ENCODE measurements at regions not wholly inside any gene's neighbourhood (a gene's known extent, or its start where the extent isn't known, plus 50 kb on each side); places are given as distances from the start of the nearest gene placed in this dataset.

DNA sequence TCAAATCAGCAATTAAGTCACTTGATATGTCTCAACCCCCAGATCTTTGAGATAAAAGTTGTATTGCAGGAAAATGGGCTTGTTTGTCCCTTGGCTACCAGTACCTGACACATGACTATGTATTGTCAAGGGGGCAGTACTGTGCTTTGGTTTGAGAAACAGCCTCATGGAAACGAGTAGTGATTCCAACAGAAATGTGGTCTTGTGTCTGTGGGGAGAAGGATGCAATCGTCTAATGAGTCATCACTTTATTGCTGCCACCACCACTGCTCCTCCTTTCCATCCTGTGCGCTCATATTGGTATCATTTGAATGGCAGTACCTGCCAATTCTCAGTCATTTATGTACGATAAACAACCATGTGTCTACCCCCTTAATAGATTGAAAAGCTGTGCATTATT lies 72.8 kb upstream of the ARHGAP5 start:
- peak; percentile 86 for DNase-seq (ENCODE audit: low read depth)

DNA sequence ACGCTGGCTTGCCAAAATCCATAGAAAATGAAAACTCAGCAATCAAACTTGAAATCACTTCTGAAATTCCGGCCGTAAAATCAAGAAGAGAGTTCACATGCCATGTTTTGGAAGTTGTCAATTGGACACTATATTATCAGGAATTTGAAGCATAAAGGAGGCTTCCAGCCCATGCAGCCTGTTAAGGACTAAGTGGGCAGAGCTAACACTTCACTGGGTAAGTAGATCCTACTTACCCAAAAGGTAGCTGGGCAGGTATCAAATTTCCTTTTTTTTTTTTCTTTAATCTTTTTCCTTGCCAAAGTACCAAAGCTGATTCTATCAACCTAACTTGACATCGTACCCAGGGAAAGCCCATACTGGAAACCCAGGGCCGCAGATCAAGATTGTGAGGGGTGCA lies 71.5 kb upstream of the ARHGAP5 start:
- no peak for DNase-seq (ENCODE audit: low read depth)

DNA sequence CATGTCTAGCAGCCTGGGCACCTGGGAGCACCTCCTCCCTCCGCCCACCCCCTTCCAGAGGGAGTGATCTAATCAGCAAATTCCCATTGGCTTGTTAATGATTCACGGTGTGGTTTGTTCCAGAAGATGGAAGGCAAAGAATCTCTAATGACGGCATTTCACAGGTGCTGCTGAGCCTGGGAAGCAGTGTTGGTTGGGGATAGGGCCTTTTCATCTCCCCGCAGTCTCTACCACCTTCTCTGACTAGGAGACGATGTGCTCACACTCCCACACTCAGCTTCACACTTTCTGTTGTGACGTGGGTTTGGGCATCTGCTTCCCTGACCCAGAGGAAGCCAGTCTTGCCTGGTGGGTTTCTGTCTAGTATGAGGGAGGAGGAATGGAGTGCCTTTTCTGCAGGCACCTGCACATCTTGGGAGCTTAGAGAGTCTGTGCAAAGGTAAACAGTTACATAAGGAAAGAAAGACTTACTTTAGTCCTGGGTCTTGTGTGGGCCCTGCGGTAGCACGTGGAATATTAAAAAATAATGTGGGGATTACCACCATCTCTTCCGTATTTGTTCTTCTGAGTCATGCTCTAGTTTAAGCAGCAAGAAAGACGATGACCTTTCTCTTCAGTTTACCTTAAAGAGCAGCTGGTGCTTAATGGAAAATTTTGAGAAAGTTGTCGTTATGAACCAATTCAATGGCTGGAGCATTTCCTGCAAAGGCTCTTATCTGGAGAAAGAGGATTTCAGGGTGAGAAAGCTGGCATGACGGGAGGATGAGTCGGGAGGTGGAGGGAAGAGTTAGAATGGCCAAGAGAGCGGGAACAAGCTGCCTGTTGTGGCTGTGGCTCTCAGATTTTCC lies 70.6 kb upstream of the ARHGAP5 start:
- peak; percentile 67 for DNase-seq (ENCODE audit: low read depth)

DNA sequence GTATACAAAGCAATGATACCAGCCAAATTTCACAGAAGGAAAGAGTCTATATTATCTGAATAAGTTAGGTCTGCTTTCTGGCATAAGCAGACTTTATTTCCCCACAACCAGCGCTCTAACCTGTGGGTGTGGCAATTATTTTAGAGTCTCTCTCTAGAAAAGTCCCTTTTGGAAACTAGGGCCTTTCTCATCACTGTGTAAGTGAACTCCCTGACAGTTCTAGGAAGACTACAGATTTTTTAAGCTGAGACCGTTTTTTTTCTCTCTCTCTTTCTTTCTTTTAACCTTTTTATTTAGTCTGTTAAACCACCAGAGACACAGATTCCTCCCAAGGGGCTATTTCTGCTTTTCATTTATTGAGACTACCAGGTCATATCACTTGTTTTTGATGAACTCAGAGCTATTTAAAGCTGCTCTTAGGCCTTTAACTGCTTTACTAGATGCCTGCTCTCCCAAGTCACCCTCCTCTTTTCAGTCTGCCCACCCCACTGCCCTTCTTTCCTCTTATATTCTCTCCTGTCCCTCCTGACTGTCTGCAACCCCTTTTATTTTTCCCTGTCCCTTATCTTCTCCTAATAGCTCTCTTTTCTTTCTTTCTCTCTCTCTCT lies 69.2 kb upstream of the ARHGAP5 start:
- DNase-seq (ENCODE audit: low read depth) = no peak

DNA sequence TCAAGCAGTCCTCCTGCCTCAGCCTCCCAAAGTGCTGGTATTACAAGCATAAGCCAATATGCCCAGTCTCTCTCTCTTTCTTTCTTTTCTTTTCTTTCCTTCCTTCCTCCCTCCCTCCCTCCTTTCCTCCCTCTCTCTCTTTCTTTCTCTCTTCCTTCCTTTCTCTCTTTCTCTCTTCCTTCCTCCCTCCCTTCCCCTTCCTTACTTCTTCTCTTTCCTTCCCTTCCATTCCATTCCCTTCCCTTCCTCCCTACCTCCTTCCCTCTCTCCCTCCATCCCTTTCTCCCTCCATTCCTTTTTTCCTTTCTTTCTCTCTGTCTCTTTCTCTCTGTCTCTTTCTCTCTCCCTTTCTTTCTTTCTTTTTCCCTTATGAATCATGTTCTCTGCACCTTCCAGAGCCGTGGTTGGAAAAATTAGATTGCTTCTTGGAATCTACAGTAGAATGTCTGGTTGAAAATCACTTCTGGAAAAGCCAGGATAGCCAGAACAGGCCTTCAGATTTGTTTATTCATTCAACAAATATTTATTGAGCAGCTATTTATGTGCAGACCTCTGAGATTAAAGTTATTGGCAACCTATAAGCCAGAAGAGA lies 68.4 kb upstream of the ARHGAP5 start:
- no peak for DNase-seq (ENCODE audit: low read depth)

DNA sequence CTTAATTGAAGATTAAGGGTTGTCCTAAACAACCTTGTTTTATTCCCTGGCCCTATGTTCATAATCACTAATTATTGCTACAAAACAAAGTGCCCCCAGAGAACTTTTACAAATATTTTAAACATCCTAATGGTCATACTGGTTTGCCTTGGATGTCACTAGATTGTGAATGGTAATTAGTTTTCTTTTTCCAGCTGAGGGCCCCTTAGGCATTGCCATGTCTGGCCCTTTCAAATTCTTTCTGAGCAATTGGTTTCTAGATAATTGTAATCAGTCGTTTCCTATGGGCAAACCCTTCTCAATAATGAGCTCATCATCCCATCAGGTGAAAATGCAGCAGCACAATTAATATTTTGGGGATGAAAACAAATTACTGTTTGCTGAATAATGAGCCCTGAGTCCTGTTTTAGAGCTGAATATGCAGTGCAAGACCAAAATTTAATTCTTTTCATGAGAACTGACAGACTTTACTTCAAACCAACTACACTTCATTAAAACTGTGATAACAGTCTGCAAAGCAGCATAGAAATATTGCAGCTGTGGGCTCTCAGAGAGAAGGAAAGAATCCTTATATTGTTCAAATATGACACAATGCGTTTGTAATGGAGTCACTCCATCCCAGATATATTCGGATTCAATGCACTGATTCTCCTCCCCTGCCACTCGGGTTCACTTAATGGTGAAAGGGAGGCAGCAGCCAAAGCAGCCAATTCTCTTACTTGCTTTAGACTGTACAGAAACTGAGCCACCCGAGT lies 67.7 kb upstream of the ARHGAP5 start:
- DNase-seq (ENCODE audit: low read depth) = no peak

DNA sequence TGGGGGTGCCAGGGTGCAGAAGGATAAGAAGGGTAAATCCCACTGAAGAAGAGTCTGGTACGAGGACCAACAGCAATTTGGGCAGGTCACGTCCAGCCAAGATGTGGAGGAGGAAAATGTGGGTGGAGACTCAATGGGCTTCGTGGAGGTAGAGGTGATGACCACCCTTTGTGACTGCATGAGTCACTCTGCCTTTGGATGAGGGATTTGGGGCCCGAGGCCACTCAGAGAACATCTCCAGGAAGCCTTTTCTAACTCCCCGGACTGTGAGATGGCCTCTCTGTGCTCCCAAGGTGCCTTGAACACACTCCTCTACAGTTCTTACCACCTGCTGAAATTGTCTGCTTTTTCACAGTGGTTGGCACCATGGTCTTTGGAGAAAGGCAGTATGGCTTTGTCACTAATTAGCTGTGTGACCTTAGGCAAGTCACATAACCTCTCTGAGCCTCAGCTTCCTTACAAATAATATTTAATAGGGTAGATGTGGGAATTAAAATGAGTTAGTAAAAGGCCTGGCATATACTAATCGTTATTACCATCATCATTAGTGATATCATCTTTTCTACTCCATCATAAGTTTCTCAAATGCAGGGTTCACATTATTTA lies 67.0 kb upstream of the ARHGAP5 start:
- no peak for DNase-seq (ENCODE audit: low read depth)

DNA sequence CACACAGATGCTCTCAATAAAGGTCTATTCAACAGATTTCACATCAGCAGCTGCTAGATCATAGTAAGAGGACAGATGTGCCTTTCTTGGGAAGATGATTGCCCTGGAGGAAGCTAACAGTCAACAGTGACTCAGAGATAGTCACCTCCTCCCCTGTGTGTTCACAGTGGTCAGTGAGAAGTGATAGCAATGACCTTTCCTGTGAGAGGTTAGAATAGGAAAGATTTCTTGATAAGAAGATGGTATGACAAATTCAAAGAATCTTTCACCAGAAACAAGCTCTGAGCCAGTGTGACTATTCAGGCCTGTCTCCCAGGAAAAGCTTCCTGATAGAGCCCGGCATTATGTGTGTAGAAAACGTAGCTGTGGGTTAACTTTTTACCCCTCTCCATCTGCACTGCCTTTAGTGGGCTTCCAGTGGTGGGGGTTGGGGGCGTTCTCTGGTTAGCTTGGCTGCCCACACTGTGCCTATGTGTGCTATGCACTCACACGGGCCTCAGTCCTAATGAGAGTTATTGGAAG lies 66.4 kb upstream of the ARHGAP5 start:
- DNase-seq (ENCODE audit: low read depth) = peak; percentile 67

DNA sequence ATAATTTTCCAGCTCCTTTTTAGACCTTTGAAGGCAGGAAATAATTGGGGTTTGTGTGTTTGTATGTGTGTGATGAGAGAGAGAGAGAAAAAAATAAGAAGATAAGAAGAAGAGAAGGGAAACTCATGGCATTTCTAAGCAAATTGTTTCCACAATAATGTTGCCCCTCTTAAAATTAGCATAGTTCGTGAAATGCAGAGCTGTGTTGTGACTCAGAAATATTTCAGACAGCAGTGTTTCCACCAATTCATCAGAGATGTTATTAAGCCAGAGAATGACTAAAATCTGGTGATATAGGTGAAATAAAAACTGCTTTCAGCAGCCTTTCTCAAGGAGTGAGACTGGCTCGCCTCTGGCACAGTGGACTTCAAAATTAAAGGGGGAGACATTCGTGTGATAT lies 65.9 kb upstream of the ARHGAP5 start:
- DNase-seq (ENCODE audit: low read depth) = no peak

DNA sequence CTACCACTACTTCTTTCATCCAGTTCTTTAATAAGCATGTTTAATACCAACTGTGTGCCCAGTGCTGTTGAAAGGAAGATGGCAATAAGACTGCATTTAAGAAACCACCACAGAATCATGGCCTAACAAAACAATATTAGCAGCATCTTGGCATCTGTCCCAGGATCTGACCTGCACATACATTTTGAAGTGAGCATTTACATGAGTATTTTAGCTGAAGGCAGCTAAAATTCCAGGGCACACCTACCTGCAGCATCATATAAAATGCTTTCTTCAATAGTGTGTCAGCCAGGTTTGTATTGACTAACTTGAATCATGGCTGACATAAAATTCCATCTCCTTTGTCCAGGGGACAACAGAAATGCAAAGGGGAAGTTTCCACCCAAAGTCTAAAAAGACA lies 65.0 kb upstream of the ARHGAP5 start:
- no peak for DNase-seq (ENCODE audit: low read depth)

DNA sequence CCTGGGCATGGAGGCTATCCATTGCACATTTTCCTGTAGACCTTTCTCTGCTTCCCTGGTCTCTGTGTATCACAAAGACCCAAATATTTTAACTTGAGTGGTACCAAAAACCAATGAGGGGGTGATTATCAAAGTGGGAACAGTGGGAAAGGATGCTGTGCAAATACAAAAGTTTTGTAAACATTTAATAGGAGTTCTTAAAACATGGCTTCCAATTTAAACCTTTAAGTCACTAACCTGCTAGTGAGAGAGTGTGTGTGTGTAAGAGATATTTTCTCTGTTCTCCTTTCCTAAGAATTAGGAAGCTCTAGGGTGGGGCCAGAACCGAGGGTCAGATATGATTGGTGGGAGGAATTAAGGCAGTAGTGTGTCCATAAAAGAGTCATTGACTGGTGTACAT lies 64.5 kb upstream of the ARHGAP5 start:
- no peak for DNase-seq (ENCODE audit: low read depth)

DNA sequence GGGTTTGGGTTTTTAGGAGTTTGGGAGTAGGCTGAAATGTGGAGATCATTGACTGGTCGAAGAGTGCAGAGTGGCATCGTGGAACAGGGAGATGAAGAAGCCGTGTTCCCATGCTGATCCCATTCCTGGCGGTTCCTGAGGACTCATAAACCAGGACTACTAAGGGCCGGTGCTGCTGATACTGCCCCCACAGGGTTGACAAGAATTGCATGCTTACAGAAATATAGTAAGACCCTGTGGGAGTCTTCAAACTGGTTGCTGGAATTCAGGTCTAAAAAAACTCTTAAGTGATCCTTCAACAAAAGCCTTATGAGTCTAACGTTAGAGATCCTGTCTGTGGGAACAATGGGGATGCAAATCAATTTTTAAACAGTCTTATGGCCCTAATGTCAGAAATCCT lies 64.0 kb upstream of the ARHGAP5 start:
- DNase-seq (ENCODE audit: low read depth) = no peak

DNA sequence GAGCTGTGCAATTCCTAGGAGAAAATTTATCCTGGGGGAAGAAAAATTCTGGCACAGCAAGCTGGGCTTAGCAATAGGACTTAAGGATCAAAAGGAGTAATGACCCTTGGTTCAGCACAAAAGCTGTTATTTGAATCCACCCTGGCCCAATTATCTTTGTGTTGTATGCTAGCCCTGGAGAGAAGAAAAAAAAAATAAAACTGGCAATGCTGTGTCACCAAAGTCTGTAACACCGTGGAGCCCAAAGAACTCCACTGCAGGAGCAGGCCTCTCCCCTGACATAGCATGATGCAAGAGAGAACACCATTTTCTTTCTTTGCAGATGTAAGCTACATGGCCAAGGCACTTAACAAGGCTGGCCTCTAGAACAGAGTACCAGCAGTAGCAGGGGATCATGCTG lies 63.0 kb upstream of the ARHGAP5 start:
- DNase-seq (ENCODE audit: low read depth) = no peak

DNA sequence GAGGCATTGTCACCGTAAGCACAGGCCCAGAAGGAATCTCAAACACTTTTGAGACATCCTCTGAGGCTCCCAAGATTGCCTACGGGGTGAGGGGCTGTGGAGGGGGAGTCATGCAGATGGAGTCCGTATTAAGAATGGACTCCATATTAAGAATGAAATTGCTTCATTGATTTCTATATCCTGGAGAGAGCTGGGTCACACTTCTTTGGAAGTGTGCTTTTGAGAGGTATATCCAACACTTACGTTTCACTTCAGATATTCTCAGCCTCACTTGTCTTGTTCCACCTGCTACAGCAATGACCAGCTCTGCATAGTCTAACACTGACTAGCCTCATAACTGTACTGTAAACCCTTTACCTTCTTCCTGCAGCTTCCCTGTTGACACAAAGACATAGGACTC lies 62.6 kb upstream of the ARHGAP5 start:
- no peak for DNase-seq (ENCODE audit: low read depth)

DNA sequence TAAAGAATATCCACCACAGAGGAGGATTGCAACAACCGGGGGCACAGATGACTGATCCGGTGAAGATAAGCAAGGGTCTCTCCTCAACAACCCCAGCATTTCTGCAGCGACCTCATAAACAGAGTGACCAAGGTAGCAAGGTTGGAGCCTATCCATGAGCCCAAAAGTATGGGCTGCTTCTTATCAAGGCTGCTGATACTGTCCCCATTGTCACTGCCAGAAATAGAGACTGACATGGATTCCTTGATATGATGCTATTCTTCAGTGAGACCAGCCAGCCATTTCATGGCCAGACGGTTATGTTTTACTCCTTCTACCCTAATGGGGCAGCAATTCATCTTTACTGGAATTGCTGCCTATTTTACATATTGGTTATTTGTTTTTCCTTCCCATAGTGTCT lies 61.9 kb upstream of the ARHGAP5 start:
- no peak for DNase-seq (ENCODE audit: low read depth)

DNA sequence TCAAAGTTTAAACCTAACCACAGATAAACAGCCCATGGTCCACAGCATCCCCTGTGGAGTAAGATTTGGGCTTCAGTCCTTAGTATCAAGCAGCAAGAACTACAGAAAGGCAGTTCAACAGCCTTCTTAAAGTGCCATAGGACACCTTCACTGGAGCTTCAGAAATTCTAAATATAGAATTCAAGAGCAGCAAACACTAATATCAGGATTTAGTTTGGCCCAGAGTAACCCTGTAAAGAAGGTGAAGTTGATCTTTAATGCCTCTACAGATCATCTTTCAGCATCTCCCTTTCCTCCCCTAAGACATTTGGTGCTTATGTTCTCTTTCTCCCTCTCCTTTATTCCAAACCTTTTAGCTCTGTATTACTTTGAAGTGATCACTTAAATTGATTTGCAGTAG lies 59.5 kb upstream of the ARHGAP5 start:
- no peak for DNase-seq (ENCODE audit: low read depth)

DNA sequence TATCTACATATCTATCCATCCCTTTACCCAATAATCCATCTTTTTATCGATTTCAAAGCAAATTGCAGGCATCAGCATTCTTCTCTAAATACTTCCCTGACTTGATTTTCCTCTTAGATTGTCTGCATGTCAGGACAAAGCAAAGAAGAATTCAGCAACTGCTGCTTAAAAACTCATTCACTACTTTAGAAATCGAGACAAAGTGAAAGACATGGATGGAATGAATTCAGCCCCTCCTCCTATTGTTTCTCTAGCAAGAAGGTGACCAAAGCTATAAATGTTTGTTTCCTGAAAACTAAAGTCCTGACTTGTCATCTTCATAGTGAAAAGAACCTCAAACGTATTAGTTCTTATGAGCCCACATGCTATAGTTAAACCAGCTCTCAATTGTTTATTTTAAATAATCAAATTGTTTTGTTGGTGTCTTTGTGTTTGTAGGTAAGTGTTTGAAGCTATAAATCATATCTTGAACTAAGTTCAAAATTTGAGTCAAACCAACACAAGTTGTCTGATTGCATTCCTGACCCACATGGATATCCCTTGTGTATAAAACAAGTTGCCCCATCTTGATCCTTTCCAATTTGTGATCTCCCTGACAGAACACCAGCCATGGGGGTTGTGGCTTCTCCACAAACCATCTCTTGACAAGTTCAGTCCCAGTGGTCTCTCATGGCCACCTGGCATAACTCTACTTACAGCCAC lies 58.6 kb upstream of the ARHGAP5 start:
- no peak for DNase-seq (ENCODE audit: low read depth)

DNA sequence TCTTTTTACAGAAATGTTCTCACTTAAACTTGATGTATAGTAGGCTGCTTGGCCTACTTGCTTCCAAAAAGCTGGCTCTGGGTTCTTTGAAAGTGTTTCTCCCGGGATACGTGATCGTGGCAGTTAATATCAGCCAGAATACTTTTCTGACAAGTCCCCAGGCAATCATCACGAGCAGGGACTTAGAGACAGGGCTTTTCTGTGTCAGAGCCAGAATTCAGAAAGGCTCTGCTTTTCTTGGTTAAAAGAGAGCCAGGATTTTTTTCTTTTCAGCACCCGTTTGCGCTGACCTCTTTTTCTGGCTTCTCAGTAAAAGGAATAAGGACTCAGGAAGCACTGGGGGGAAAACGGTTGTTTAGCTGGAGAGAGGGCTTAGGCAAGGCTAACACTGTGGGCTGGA lies 57.8 kb upstream of the ARHGAP5 start:
- DNase-seq (ENCODE audit: low read depth) = no peak

DNA sequence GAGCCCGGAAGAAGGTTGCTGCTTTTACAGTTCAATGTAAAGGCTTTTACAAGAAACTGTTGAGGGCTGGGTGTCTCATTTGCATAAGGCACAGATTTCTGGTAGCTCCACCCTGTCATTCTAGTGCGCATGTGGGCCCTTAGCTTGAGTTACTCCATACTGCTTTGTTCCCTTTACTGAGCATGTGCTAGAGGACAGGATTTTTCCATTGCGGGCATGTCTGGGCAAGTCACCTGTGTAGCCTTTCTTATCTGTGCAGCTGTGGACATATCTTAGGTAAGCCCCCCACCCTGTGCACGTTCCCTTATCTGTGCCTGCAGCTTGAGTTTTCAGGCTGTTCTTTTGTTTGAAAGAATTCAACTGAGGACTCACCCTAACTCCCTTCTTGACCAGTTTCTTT lies 56.2 kb upstream of the ARHGAP5 start:
- DNase-seq (ENCODE audit: low read depth) = no peak

DNA sequence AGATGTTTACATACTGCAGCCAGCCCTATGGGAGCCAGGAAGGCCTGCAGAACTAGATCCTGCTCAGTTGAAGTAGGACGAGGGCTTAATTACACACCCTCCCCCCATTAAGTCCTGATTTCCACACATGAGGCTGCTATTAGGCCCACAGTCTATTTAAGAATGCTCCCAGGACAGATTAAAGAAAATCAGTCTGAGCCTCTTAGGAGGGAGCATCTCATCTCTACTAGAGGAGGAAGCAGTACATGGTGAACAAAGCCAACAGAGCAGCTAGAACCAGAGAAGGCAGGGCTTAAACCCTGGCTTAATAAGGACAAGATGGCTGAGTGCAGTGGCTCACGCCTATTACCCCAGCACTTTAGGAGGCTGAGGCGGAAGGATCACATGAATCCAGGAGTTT lies 55.8 kb upstream of the ARHGAP5 start:
- no peak for DNase-seq (ENCODE audit: low read depth)

DNA sequence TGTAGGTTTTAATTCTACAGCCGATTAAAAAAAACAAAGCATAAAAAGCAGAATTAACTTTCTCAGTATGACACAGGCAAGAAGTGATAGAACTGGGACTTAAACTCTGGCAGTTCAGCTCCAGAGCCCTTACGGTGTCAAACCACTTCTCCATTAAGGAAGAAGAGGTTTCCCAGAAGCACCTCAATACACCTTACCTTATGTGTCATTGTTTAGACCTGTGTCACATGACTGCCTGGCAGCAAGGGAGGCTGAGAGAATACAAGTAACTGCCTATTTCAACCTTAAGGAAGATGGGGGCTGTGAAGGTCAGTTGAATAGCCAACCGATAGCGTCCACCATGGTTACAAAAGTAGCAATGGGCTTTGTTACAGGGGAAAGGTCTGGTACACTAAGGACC lies 54.6 kb upstream of the ARHGAP5 start:
- DNase-seq (ENCODE audit: low read depth) = no peak
